ENCODE measurements at regions not wholly inside any gene's neighbourhood (a gene's known extent, or its start where the extent isn't known, plus 50 kb on each side); places are given as distances from the start of the nearest gene placed in this dataset.

- Mint-ChIP-seq H3K36me3 (no peaks in the 10 kb centered on the region), H3K27me3 (no peaks in the 10 kb centered on the region), H3K4me1 (ENCODE audit: unreplicated experiment) (peaks cover 5% of the 10 kb centered on the region), H3K9me3 (no peaks in the 10 kb centered on the region), H3K4me3 (no peak overlapping the region), H3K27ac (no peak overlapping the region)
- TF ChIP-seq CTCF (conservative IDR thresholded peaks at IDR 0.05) = no peak
- DNase-seq (ENCODE audit: extremely low spot score, unreplicated experiment) = no peak
Measured at GRCh38 chr1:55531644-55532043, 316.5 kb upstream of the USP24 start.

GRCh38 chr1:55530749-55531478 is 315.8 kb upstream of the USP24 start:
- H3K9me3 Mint-ChIP-seq = peaks cover 2% of the 10 kb centered on the region
- peaks cover 5% of the 10 kb centered on the region for H3K4me1 Mint-ChIP-seq (ENCODE audit: unreplicated experiment)
- no peak for TF ChIP-seq CTCF (conservative IDR thresholded peaks at IDR 0.05)
- peaks cover 2% of the 10 kb centered on the region for H3K27me3 Mint-ChIP-seq
- H3K36me3 Mint-ChIP-seq = no peaks in the 10 kb centered on the region
- H3K4me3 Mint-ChIP-seq = no peak overlapping the region
- DNase-seq (ENCODE audit: extremely low spot score, unreplicated experiment) = no peak
- H3K27ac Mint-ChIP-seq = no peak overlapping the region

GRCh38 chr1:55529017-55529416 is 313.9 kb upstream of the USP24 start:
- H3K36me3 Mint-ChIP-seq = no peaks in the 10 kb centered on the region

GRCh38 chr1:55527831-55528230 is 312.7 kb upstream of the USP24 start:
- peaks cover 5% of the 10 kb centered on the region for H3K4me1 Mint-ChIP-seq (ENCODE audit: unreplicated experiment)
- peaks cover 5% of the 10 kb centered on the region for H3K9me3 Mint-ChIP-seq
- H3K27me3 Mint-ChIP-seq = peaks cover 13% of the 10 kb centered on the region
- no peak overlapping the region for H3K4me3 Mint-ChIP-seq
- no peak for DNase-seq (ENCODE audit: extremely low spot score, unreplicated experiment)
- H3K36me3 Mint-ChIP-seq = no peaks in the 10 kb centered on the region
- H3K27ac Mint-ChIP-seq = no peak overlapping the region
- no peak for TF ChIP-seq CTCF (conservative IDR thresholded peaks at IDR 0.05)

More at GRCh38 chr1:55529017-55529416, 313.9 kb upstream of the USP24 start:
- H3K27ac Mint-ChIP-seq = no peak overlapping the region
- H3K4me1 Mint-ChIP-seq (ENCODE audit: unreplicated experiment) = peaks cover 5% of the 10 kb centered on the region
- DNase-seq (ENCODE audit: extremely low spot score, unreplicated experiment) = no peak
- H3K4me3 Mint-ChIP-seq = no peak overlapping the region
- no peak for TF ChIP-seq CTCF (conservative IDR thresholded peaks at IDR 0.05)
- peaks cover 5% of the 10 kb centered on the region for H3K9me3 Mint-ChIP-seq
- peaks cover 5% of the 10 kb centered on the region for H3K27me3 Mint-ChIP-seq

- H3K9me3 Mint-ChIP-seq = peaks cover 5% of the 10 kb centered on the region
- no peak for DNase-seq (ENCODE audit: extremely low spot score, unreplicated experiment)
- H3K36me3 Mint-ChIP-seq = no peaks in the 10 kb centered on the region
- peaks cover 13% of the 10 kb centered on the region for H3K27me3 Mint-ChIP-seq
- H3K27ac Mint-ChIP-seq = no peak overlapping the region
- no peak overlapping the region for H3K4me3 Mint-ChIP-seq
- peaks cover 10% of the 10 kb centered on the region for H3K4me1 Mint-ChIP-seq (ENCODE audit: unreplicated experiment)
- TF ChIP-seq CTCF (conservative IDR thresholded peaks at IDR 0.05) = no peak
Measured at GRCh38 chr1:55526716-55527115, 311.6 kb upstream of the USP24 start.
